Erythroblast (primary cell): ENCODE measurements at regions not wholly inside any gene's neighbourhood (a gene's known extent, or its start where the extent isn't known, plus 50 kb on each side); places are given as distances from the start of the nearest gene placed in this dataset.

Experiments
- GATA1 ChIP-seq: IDR thresholded peaks from 2 replicates; pipeline ENCODE4 v1.6.1; 2011; ENCODE audit warnings: low read depth, mild to moderate bottlenecking, control low read depth, low read length, moderate library complexity
- POLR2A ChIP-seq: IDR thresholded peaks from 2 replicates; pipeline ENCODE4 v1.6.1; 2011; ENCODE audit warnings: mild to moderate bottlenecking, low read length

DNA sequence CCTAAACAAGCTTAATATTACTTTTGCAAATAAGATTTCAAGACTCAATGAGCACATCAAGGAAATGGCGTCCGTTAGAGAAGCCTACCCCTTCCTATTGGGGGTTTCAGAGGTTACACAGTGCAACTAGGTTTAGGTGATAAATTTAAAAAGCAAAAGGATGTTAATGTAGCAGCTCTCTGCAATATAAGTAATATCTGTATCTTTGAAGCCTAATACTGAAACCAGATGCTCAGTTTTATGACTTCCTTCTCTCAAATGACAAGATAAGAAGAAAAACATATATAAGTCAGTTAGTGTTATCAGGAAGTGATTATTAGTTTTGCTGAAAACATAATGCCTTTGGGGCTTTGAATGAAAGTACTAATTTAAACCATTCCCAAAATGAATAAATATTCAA lies 54.3 kb upstream of the MED13 start:
- TF ChIP-seq GATA1: no peak
- TF ChIP-seq POLR2A: no peak
